GM06990 (cell line): ENCODE measurements at regions not wholly inside any gene's neighbourhood (a gene's known extent, or its start where the extent isn't known, plus 50 kb on each side); places are given as distances from the start of the nearest gene placed in this dataset.

Experiments used
- DNase-seq: peaks from one replicate; pipeline ENCODE4 v3.0.0-alpha.2; 2011; ENCODE audit not compliant: insufficient read length; ENCODE audit errors: extremely low read depth
- H3K27me3 ChIP-seq: replicated peaks from 2 replicates; pipeline ENCODE4 v1.6.0; 2011; ENCODE audit warnings: low read length; ENCODE audit not compliant: control insufficient read depth, insufficient read depth
- H3K36me3 ChIP-seq: 2 replicates; pipeline ENCODE4 v1.5.1; 2011; ENCODE audit warnings: low read length; ENCODE audit not compliant: control insufficient read depth, insufficient read depth
- H3K4me3 ChIP-seq: replicated peaks from 2 replicates; pipeline ENCODE4 v1.5.1; 2011; ENCODE audit warnings: low read depth, mild to moderate bottlenecking, control low read depth, low read length
- CTCF ChIP-seq: IDR thresholded peaks from 2 replicates; pipeline ENCODE4 v1.5.1; 2011; ENCODE audit warnings: low read length, control low read depth, mild to moderate bottlenecking, inconsistent platforms; ENCODE audit not compliant: insufficient read depth, poor library complexity, severe bottlenecking

GRCh38 chr18:67143028-67143427 lies 373.5 kb downstream of the DSEL start:
- no peak for TF ChIP-seq CTCF

GRCh38 chr18:67142604-67143003 lies 373.9 kb downstream of the DSEL start:
- DNase-seq, result no peak
- no peak for TF ChIP-seq CTCF
- Histone ChIP-seq H3K36me3 (no peaks in the 10 kb centered on the region), H3K4me3 (no peak overlapping the region), H3K27me3 (no peaks in the 10 kb centered on the region)

More at GRCh38 chr18:67143028-67143427, 373.5 kb downstream of the DSEL start:
- DNase-seq, result no peak
- Histone ChIP-seq H3K4me3 (no peak overlapping the region), H3K27me3 (no peaks in the 10 kb centered on the region), H3K36me3 (no peaks in the 10 kb centered on the region)

GRCh38 chr18:67140495-67140894 lies 376.0 kb downstream of the DSEL start:
- no peaks in the 10 kb centered on the region for H3K27me3 ChIP-seq
- no peak for TF ChIP-seq CTCF
- no peak for DNase-seq
- no peaks in the 10 kb centered on the region for H3K36me3 ChIP-seq
- H3K4me3 ChIP-seq, result no peak overlapping the region

GRCh38 chr18:67139899-67140298 lies 376.6 kb downstream of the DSEL start:
- Histone ChIP-seq H3K4me3 (no peak overlapping the region), H3K36me3 (no peaks in the 10 kb centered on the region), H3K27me3 (no peaks in the 10 kb centered on the region)
- TF ChIP-seq CTCF, result no peak
- DNase-seq, result no peak

GRCh38 chr18:67135981-67136380 lies 380.5 kb downstream of the DSEL start:
- no peak for DNase-seq
- no peak overlapping the region for H3K4me3 ChIP-seq
- no peaks in the 10 kb centered on the region for H3K36me3 ChIP-seq
- no peak for TF ChIP-seq CTCF
- no peaks in the 10 kb centered on the region for H3K27me3 ChIP-seq

DNA sequence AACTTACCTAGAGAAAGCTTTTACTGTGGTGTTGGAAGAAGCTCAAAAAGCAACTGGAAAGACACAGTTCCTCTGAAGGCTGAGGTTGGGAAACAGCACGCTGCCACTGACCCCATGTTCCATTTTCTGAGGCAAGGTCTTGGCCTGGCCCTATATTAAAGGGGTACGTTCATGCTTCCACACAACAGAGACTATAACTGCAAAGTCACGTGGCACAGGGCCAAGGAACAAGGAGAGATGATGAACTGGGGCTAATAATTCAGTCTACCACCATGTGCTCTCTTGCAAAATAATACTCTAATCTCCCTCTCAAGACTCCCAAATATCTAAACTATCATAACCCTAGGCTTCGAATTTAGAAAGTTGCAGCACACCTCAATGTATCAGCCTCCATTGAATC lies 381.6 kb downstream of the DSEL start:
- Histone ChIP-seq H3K36me3 (no peaks in the 10 kb centered on the region), H3K27me3 (no peaks in the 10 kb centered on the region), H3K4me3 (no peak overlapping the region)
- DNase-seq, result no peak
- no peak for TF ChIP-seq CTCF
